ENCODE measurements at regions not wholly inside any gene's neighbourhood (a gene's known extent, or its start where the extent isn't known, plus 50 kb on each side); places are given as distances from the start of the nearest gene placed in this dataset.

DNA sequence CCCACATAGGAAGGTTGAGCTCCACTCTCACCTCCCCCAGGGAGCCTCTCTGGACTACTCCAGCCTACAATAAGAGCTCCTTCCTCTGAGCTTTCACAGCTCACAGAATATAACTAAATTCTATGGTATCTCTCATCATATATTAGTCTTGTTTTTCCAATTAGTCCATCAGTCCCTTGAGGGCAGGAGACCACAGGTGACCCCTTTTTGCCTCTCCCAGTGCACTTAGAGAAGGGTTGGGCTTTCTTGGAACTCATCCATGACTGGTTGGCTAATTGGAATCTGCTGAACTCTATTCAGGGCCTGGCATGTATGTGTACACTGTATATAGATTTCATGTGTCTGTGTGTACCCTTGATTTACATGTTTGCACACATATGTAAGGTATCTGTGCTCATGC is 50.4 kb upstream of the ARAP3 start:
- TF ChIP-seq CTCF (IDR thresholded peaks at IDR 0.05) (no peak), POLR2A (IDR thresholded peaks at IDR 0.05) (no peak)
